Glutamatergic neuron (in vitro differentiated cells): ENCODE measurements at regions not wholly inside any gene's neighbourhood (a gene's known extent, or its start where the extent isn't known, plus 50 kb on each side); places are given as distances from the start of the nearest gene placed in this dataset.

Source experiments
- DNase-seq: peaks from one replicate; pipeline ENCODE4 v3.0.0; 2022
- H3K27ac Mint-ChIP-seq: one replicate; pipeline ENCODE4 v1.8.0; 2020; ENCODE audit warnings: mild to moderate bottlenecking, mixed read lengths, inconsistent platforms; ENCODE audit not compliant: unreplicated experiment
- H3K27me3 Mint-ChIP-seq: one replicate; pipeline ENCODE4 v1.8.0; 2020; ENCODE audit warnings: mild to moderate bottlenecking, moderate library complexity, mixed read lengths, inconsistent platforms; ENCODE audit not compliant: unreplicated experiment
- H3K36me3 Mint-ChIP-seq: one replicate; pipeline ENCODE4 v1.8.0; 2020; ENCODE audit warnings: mild to moderate bottlenecking, mixed read lengths, inconsistent platforms; ENCODE audit not compliant: unreplicated experiment
- H3K4me1 Mint-ChIP-seq: one replicate; pipeline ENCODE4 v1.8.0; 2020; ENCODE audit warnings: mild to moderate bottlenecking, low read depth, mixed read lengths, inconsistent platforms; ENCODE audit not compliant: unreplicated experiment
- H3K4me3 Mint-ChIP-seq: one replicate; pipeline ENCODE4 v1.8.0; 2020; ENCODE audit warnings: mild to moderate bottlenecking, mixed read lengths, inconsistent platforms; ENCODE audit not compliant: unreplicated experiment
- H3K9me3 Mint-ChIP-seq: one replicate; pipeline ENCODE4 v1.8.0; 2020; ENCODE audit warnings: mild to moderate bottlenecking, moderate library complexity, mixed read lengths, inconsistent platforms; ENCODE audit not compliant: unreplicated experiment
- TF ChIP-seq, protein P1 (sequence below): fragments of 200-600 bp; sonication (generic); IDR thresholded peaks from one replicate; pipeline ENCODE4 v1.5.0; 2021; ENCODE audit not compliant: partially characterized antibody, unreplicated experiment

GRCh38 chr6:48016020-48016755, 94.8 kb downstream of the PTCHD4 start:
- no peak overlapping the region for H3K27ac Mint-ChIP-seq
- DNase-seq, result peak; percentile 17
- TF ChIP-seq, protein P1, sequence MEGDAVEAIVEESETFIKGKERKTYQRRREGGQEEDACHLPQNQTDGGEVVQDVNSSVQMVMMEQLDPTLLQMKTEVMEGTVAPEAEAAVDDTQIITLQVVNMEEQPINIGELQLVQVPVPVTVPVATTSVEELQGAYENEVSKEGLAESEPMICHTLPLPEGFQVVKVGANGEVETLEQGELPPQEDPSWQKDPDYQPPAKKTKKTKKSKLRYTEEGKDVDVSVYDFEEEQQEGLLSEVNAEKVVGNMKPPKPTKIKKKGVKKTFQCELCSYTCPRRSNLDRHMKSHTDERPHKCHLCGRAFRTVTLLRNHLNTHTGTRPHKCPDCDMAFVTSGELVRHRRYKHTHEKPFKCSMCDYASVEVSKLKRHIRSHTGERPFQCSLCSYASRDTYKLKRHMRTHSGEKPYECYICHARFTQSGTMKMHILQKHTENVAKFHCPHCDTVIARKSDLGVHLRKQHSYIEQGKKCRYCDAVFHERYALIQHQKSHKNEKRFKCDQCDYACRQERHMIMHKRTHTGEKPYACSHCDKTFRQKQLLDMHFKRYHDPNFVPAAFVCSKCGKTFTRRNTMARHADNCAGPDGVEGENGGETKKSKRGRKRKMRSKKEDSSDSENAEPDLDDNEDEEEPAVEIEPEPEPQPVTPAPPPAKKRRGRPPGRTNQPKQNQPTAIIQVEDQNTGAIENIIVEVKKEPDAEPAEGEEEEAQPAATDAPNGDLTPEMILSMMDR, result no peak
- no peaks in the 10 kb centered on the region for H3K27me3 Mint-ChIP-seq
- H3K36me3 Mint-ChIP-seq, result no peaks in the 10 kb centered on the region
- no peak overlapping the region for H3K4me3 Mint-ChIP-seq
- no peaks in the 10 kb centered on the region for H3K4me1 Mint-ChIP-seq
- no peaks in the 10 kb centered on the region for H3K9me3 Mint-ChIP-seq

- H3K36me3 Mint-ChIP-seq, result no peaks in the 10 kb centered on the region
- no peaks in the 10 kb centered on the region for H3K4me1 Mint-ChIP-seq
- no peak for DNase-seq
- TF ChIP-seq, protein P1, result no peak
- H3K9me3 Mint-ChIP-seq, result no peaks in the 10 kb centered on the region
- no peak overlapping the region for H3K4me3 Mint-ChIP-seq
- no peaks in the 10 kb centered on the region for H3K27me3 Mint-ChIP-seq
- H3K27ac Mint-ChIP-seq, result no peak overlapping the region
These were observed 118.2 kb downstream of the PTCHD4 start for GRCh38 chr6:47992809-47993208.

- Mint-ChIP-seq H3K36me3 (no peaks in the 10 kb centered on the region), H3K9me3 (no peaks in the 10 kb centered on the region), H3K4me3 (no peak overlapping the region), H3K4me1 (no peaks in the 10 kb centered on the region), H3K27ac (no peak overlapping the region), H3K27me3 (no peaks in the 10 kb centered on the region)
- DNase-seq, result no peak
- TF ChIP-seq, protein P1, result no peak
These were observed 127.5 kb downstream of the PTCHD4 start for GRCh38 chr6:47983491-47983890.

- Mint-ChIP-seq H3K9me3 (no peaks in the 10 kb centered on the region), H3K36me3 (no peaks in the 10 kb centered on the region), H3K4me1 (peaks cover 2% of the 10 kb centered on the region), H3K27me3 (no peaks in the 10 kb centered on the region), H3K27ac (no peak overlapping the region), H3K4me3 (no peak overlapping the region)
- TF ChIP-seq, protein P1, result no peak
- no peak for DNase-seq
These were observed 133.7 kb downstream of the PTCHD4 start for GRCh38 chr6:47977314-47977713.

DNA sequence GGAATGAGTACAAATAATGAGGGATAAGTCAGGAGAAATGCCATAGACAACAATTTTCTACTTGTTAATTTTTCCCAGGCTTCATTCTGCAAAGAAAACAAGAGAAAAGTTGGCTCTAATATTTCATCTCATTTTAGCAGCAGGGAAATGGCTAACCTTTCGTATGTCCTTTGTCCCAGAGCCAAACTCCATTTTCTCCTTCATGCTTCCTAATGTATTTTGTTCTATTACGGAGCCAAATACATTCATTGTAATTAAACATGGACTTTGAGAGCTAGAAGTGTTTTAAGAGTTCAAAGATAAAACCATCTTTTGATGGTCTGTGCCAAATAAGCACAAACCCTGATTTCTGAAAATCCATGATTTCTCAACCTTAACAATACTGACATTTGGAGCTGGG, 136.9 kb downstream of the PTCHD4 start:
- H3K27ac Mint-ChIP-seq, result no peak overlapping the region
- no peaks in the 10 kb centered on the region for H3K27me3 Mint-ChIP-seq
- peaks cover 2% of the 10 kb centered on the region for H3K4me1 Mint-ChIP-seq
- H3K36me3 Mint-ChIP-seq, result no peaks in the 10 kb centered on the region
- no peaks in the 10 kb centered on the region for H3K9me3 Mint-ChIP-seq
- DNase-seq, result no peak
- H3K4me3 Mint-ChIP-seq, result no peak overlapping the region
- TF ChIP-seq, protein P1, result no peak
